ENCODE measurements at regions not wholly inside any gene's neighbourhood (a gene's known extent, or its start where the extent isn't known, plus 50 kb on each side); places are given as distances from the start of the nearest gene placed in this dataset.

GRCh38 chr14:78119440-78119839 lies 50.7 kb upstream of the NRXN3 start:
- Histone ChIP-seq H3K27me3 (replicated peaks; ENCODE audit: control insufficient read depth, insufficient read depth, low read length) (no peaks in the 10 kb centered on the region), H3K9me3 (no peaks in the 10 kb centered on the region), H3K4me3 (ENCODE audit: low read depth, low read length) (no peak overlapping the region), H3K36me3 (ENCODE audit: control insufficient read depth, insufficient read depth, low read length) (no peaks in the 10 kb centered on the region), H3K4me1 (no peaks in the 10 kb centered on the region)
- H3K36me3 Mint-ChIP-seq (ENCODE audit: insufficient read depth, unreplicated experiment) = no peaks in the 10 kb centered on the region
- H3K9me3 Mint-ChIP-seq (ENCODE audit: unreplicated experiment) = no peaks in the 10 kb centered on the region
- intact Hi-C loops (cut with micrococcal nuclease; ENCODE audit: unreplicated experiment) = no loop called here
- peaks cover 26% of the 10 kb centered on the region for H3K27me3 Mint-ChIP-seq (ENCODE audit: insufficient read depth, unreplicated experiment)
- BruUV-seq (replicated peaks) = no TSS peak
- no peak overlapping the region for H3K27ac Mint-ChIP-seq (ENCODE audit: unreplicated experiment)
- CTCF ChIA-PET = no interaction called here
- POLR2A ChIA-PET = no interaction called here
- no peak overlapping the region for H3K4me3 Mint-ChIP-seq (ENCODE audit: unreplicated experiment)
- H3K4me1 Mint-ChIP-seq (ENCODE audit: low read depth, unreplicated experiment) = no peaks in the 10 kb centered on the region
- no peak for DNase-seq
- no peak for TF ChIP-seq CTCF (IDR thresholded peaks at IDR 0.05; ENCODE audit: insufficient read depth in 1 of 2, low read depth in 1 of 2, low read length in 1 of 2, severe bottlenecking in 1 of 2, unreplicated experiment in 1 of 2)
